ENCODE measurements at regions not wholly inside any gene's neighbourhood (a gene's known extent, or its start where the extent isn't known, plus 50 kb on each side); places are given as distances from the start of the nearest gene placed in this dataset.

DNA sequence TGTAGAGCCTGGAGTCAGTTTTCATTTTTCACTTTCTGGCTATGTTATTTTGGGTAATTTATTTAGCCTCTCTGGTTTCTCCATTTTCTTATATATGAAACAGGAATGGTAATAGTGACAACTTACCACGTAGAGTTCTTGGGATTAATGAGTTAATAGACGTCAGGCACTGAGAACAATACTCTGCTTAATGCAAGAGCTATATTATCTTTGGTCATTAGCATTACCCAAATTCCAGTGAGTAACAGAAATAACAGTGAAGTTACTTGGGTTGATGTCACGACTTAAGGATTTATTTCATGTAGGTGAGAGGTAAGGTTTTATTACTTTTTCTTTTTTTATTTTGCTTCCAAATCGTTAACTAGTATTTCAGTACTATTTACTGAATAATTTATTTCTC is 601.0 kb upstream of the GCFC2 start:
- TF ChIP-seq, protein P1, sequence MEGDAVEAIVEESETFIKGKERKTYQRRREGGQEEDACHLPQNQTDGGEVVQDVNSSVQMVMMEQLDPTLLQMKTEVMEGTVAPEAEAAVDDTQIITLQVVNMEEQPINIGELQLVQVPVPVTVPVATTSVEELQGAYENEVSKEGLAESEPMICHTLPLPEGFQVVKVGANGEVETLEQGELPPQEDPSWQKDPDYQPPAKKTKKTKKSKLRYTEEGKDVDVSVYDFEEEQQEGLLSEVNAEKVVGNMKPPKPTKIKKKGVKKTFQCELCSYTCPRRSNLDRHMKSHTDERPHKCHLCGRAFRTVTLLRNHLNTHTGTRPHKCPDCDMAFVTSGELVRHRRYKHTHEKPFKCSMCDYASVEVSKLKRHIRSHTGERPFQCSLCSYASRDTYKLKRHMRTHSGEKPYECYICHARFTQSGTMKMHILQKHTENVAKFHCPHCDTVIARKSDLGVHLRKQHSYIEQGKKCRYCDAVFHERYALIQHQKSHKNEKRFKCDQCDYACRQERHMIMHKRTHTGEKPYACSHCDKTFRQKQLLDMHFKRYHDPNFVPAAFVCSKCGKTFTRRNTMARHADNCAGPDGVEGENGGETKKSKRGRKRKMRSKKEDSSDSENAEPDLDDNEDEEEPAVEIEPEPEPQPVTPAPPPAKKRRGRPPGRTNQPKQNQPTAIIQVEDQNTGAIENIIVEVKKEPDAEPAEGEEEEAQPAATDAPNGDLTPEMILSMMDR (IDR thresholded peaks at IDR 0.05), result no peak
- TF ChIP-seq POLR2A (IDR thresholded peaks at IDR 0.05), result no peak
- Histone ChIP-seq H3K9me3 (no peaks in the 10 kb centered on the region), H3K27ac (no peak overlapping the region), H3K4me3 (no peak overlapping the region), H3K4me1 (no peaks in the 10 kb centered on the region), H3K27me3 (no peaks in the 10 kb centered on the region), H3K36me3 (no peaks in the 10 kb centered on the region)
- ATAC-seq (no peak), DNase-seq (no peak)
- intact Hi-C loops (cut with DNase I), result no loop called here
- WGBS (ENCODE audit: insufficient coverage, low coverage, low lambda C conversion rate, missing lambda C conversion rate), result 37% methylated on average over 4 of the region's 4 CpGs

DNA sequence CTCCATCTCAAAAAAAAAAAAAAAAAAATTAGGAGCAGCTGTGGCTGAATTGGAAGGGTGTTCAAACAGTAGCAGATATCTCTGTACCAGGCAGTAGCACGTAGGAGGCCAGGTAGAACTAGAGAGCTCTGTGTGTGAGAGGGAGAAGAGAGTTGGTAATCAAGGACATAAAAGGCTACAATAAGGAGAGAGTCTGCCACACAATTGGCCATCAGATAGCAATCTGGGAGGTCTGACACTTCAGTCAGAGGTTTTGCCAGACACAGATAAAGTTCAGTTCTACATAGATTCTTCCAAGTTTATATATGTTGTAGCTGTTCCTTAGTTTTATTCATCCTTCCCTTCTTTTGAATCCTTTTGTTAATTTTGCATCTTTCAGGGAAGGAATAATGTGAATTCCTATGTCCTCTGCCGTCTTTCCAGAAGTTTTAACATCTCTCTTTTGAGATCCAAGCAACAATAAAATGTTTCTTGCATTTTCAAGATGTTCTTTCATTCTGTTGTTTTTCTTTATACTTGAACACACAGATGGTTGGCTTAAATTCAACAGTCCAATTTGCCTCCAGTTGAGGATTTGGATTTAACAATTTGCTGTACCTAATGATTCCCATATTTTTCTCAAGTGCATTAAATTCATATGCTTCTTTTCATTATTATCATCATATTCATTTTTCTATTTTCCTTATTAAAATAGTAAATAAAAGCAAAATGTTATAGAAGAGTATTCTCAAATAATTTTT is 600.3 kb upstream of the GCFC2 start:
- Histone ChIP-seq H3K36me3 (no peaks in the 10 kb centered on the region), H3K27ac (no peak overlapping the region), H3K27me3 (no peaks in the 10 kb centered on the region), H3K4me1 (no peaks in the 10 kb centered on the region), H3K4me3 (no peak overlapping the region), H3K9me3 (no peaks in the 10 kb centered on the region)
- TF ChIP-seq POLR2A (IDR thresholded peaks at IDR 0.05), result no peak
- TF ChIP-seq, protein P1 (IDR thresholded peaks at IDR 0.05), result no peak
- intact Hi-C loops (cut with DNase I), result no loop called here
- no peak for DNase-seq
- ATAC-seq, result no peak
- 25% methylated on average over 2 of the region's 2 CpGs for WGBS (ENCODE audit: insufficient coverage, low coverage, low lambda C conversion rate, missing lambda C conversion rate)

DNA sequence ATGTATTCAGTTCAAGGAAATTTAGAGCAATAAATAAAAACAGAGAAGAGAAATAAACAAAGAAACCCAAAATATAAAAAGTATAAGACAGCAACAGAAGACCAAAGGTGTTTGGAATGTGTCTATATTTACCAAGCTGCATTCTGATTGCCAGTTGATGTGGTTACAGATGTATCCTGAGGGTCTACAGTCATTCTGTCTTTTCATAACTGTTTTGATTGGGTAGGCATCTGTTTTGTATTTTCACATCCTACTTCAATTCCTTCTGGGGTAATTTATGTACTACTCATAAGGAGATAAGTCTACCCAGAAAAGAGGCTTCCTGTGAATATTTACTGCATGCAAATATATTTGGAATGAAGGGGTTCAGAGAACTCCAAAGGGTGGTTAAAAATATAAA is 596.8 kb upstream of the GCFC2 start:
- TF ChIP-seq, protein P1 (IDR thresholded peaks at IDR 0.05), result no peak
- no peak for TF ChIP-seq POLR2A (IDR thresholded peaks at IDR 0.05)
- Histone ChIP-seq H3K36me3 (no peaks in the 10 kb centered on the region), H3K4me3 (no peak overlapping the region), H3K27ac (no peak overlapping the region), H3K4me1 (no peaks in the 10 kb centered on the region), H3K27me3 (no peaks in the 10 kb centered on the region), H3K9me3 (no peaks in the 10 kb centered on the region)
- no peak for DNase-seq
- intact Hi-C loops (cut with DNase I), result no loop called here
- no peak for ATAC-seq

DNA sequence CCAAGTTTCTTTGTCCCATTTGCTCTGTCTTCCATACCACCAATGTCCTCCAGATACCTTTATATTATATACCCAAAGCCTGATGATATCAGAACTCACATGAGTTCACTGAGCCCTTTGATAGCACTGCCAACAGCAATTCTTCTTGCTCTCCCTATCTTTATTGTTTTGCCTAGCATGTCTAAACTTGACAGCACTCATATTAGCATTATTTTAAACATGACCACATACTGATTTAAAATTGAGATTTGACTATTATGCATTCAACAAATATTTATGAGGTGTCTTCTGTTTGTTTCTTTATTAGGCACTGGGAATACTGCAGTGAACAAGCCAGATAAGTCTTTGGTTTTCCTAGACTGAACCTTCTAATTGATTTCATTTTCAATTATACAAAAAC is 587.3 kb upstream of the GCFC2 start:
- Histone ChIP-seq H3K27ac (no peak overlapping the region), H3K4me3 (no peak overlapping the region), H3K9me3 (no peaks in the 10 kb centered on the region), H3K36me3 (no peaks in the 10 kb centered on the region), H3K4me1 (no peaks in the 10 kb centered on the region), H3K27me3 (no peaks in the 10 kb centered on the region)
- ATAC-seq (no peak), DNase-seq (no peak)
- intact Hi-C loops (cut with DNase I), result no loop called here
- no peak for TF ChIP-seq POLR2A (IDR thresholded peaks at IDR 0.05)
- TF ChIP-seq, protein P1 (IDR thresholded peaks at IDR 0.05), result no peak

DNA sequence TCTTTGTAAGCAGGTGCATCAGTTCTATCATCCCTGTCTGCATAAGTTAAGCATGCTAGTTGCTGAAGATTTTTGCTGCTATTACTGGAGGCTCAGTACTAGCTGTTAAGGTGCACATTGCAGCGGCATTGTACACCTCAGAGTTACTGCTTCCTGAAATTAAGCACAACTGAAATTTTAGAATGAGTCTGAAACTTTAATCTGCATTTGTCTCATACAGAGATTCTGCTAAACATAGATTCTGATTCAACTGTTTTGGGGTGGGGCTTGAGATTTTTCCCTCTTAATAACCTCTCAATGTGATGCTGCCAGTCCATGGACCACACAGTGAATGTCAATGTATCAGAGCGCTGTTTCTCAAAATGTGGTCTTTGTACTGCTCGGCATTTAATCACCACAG is 585.7 kb upstream of the GCFC2 start:
- no peaks in the 10 kb centered on the region for H3K36me3 ChIP-seq
- H3K27ac ChIP-seq, result no peak overlapping the region
- 67% methylated on average over 3 of the region's 3 CpGs for WGBS (ENCODE audit: insufficient coverage, low coverage, low lambda C conversion rate, missing lambda C conversion rate)
- ATAC-seq (no peak), DNase-seq (no peak)
- no peaks in the 10 kb centered on the region for H3K27me3 ChIP-seq
- intact Hi-C loops (cut with DNase I), result no loop called here
- TF ChIP-seq, protein P1 (IDR thresholded peaks at IDR 0.05), result no peak
- no peak for TF ChIP-seq POLR2A (IDR thresholded peaks at IDR 0.05)
- H3K4me3 ChIP-seq, result no peak overlapping the region
- H3K9me3 ChIP-seq, result no peaks in the 10 kb centered on the region
- H3K4me1 ChIP-seq, result no peaks in the 10 kb centered on the region

All from right lobe of liver (tissue), 6 donors.